ENCODE measurements at regions not wholly inside any gene's neighbourhood (a gene's known extent, or its start where the extent isn't known, plus 50 kb on each side); places are given as distances from the start of the nearest gene placed in this dataset.

GRCh38 chr2:207394812-207395534, 134.8 kb upstream of the CREB1 start:
- peaks cover 22% of the 10 kb centered on the region for H3K4me1 ChIP-seq (ENCODE audit: insufficient read depth, low read length)
- H3K4me3 ChIP-seq (ENCODE audit: insufficient read depth, low read depth, low read length) = peak overlapping the region; percentile 30
- no peak overlapping the region for H2AFZ ChIP-seq (ENCODE audit: low read depth, low read length)
- DNase-seq (ENCODE audit: low read depth) (peak; percentile 100), FAIRE-seq (peak; percentile 98)
- H3K4me3 Mint-ChIP-seq (ENCODE audit: unreplicated experiment) = no peak overlapping the region
- H3K27me3 Mint-ChIP-seq (ENCODE audit: low read depth, unreplicated experiment) = no peaks in the 10 kb centered on the region
- peaks cover 29% of the 10 kb centered on the region for H3K4me1 Mint-ChIP-seq (ENCODE audit: low read depth, unreplicated experiment)
- H4K20me1 ChIP-seq (ENCODE audit: insufficient read depth, low read length) = no peaks in the 10 kb centered on the region
- H3K27me3 ChIP-seq (ENCODE audit: insufficient read depth, low read length) = no peaks in the 10 kb centered on the region
- TF ChIP-seq CTCF (IDR thresholded peaks at IDR 0.05; ENCODE audit: insufficient read depth, low read depth, low read length) = no peak
- TF ChIP-seq EZH2 (IDR thresholded peaks at IDR 0.05; ENCODE audit: insufficient read depth, low read length) = no peak
- no peaks in the 10 kb centered on the region for H3K36me3 ChIP-seq (ENCODE audit: insufficient read depth, low read length)
- peaks cover 7% of the 10 kb centered on the region for H3K9me3 Mint-ChIP-seq (ENCODE audit: unreplicated experiment)
- H3K9ac ChIP-seq (ENCODE audit: low read length) = peak overlapping the region; percentile 80
- H3K27ac Mint-ChIP-seq (ENCODE audit: unreplicated experiment) = peak overlapping the region; percentile 97
- peak overlapping the region; percentile 64 for H3K4me2 ChIP-seq (ENCODE audit: low read length)
- no peaks in the 10 kb centered on the region for H3K9me3 ChIP-seq (ENCODE audit: insufficient read depth, low read depth, low read length)
- no peaks in the 10 kb centered on the region for H3K36me3 Mint-ChIP-seq (ENCODE audit: low read depth, unreplicated experiment)
- no peaks in the 10 kb centered on the region for H3K79me2 ChIP-seq (ENCODE audit: insufficient read depth, low read length)
- H3K27ac ChIP-seq (ENCODE audit: low read depth, low read length) = peak overlapping the region; percentile 98

- no peaks in the 10 kb centered on the region for H3K36me3 ChIP-seq (ENCODE audit: insufficient read depth, low read length)
- H3K4me2 ChIP-seq (ENCODE audit: low read length) = peak overlapping the region; percentile 64
- DNase-seq (ENCODE audit: low read depth) (peak; percentile 37), FAIRE-seq (peak; percentile 63)
- Mint-ChIP-seq H3K4me3 (ENCODE audit: unreplicated experiment) (no peak overlapping the region), H3K9me3 (ENCODE audit: unreplicated experiment) (peaks cover 7% of the 10 kb centered on the region), H3K27ac (ENCODE audit: unreplicated experiment) (peak overlapping the region; percentile 97), H3K4me1 (ENCODE audit: low read depth, unreplicated experiment) (peaks cover 29% of the 10 kb centered on the region), H3K36me3 (ENCODE audit: low read depth, unreplicated experiment) (no peaks in the 10 kb centered on the region), H3K27me3 (ENCODE audit: low read depth, unreplicated experiment) (no peaks in the 10 kb centered on the region)
- H3K27me3 ChIP-seq (ENCODE audit: insufficient read depth, low read length) = no peaks in the 10 kb centered on the region
- H2AFZ ChIP-seq (ENCODE audit: low read depth, low read length) = no peak overlapping the region
- TF ChIP-seq EZH2 (IDR thresholded peaks at IDR 0.05; ENCODE audit: insufficient read depth, low read length) (no peak), CTCF (IDR thresholded peaks at IDR 0.05; ENCODE audit: insufficient read depth, low read depth, low read length) (no peak)
- peaks cover 22% of the 10 kb centered on the region for H3K4me1 ChIP-seq (ENCODE audit: insufficient read depth, low read length)
- H3K9ac ChIP-seq (ENCODE audit: low read length) = peak overlapping the region; percentile 76
- H3K27ac ChIP-seq (ENCODE audit: low read depth, low read length) = peak overlapping the region; percentile 98
- H4K20me1 ChIP-seq (ENCODE audit: insufficient read depth, low read length) = no peaks in the 10 kb centered on the region
- no peaks in the 10 kb centered on the region for H3K9me3 ChIP-seq (ENCODE audit: insufficient read depth, low read depth, low read length)
- peak overlapping the region; percentile 30 for H3K4me3 ChIP-seq (ENCODE audit: insufficient read depth, low read depth, low read length)
- H3K79me2 ChIP-seq (ENCODE audit: insufficient read depth, low read length) = no peaks in the 10 kb centered on the region
Observed at GRCh38 chr2:207395535-207396251, 134.1 kb upstream of the CREB1 start.
